GM23338 (cell line): ENCODE measurements at regions not wholly inside any gene's neighbourhood (a gene's known extent, or its start where the extent isn't known, plus 50 kb on each side); places are given as distances from the start of the nearest gene placed in this dataset.

Experiments used
- ATAC-seq: fragments of 200-7000 bp; cut with Tn5 transposase; 3 replicates; pipeline ENCODE4 v1.9.1; 2020
- DNase-seq: peaks from one replicate; pipeline ENCODE4 v3.0.0-alpha.2; 2015; ENCODE audit warnings: low spot score
- H2AFZ ChIP-seq: fragments of 200-600 bp; sonication (generic); 2 replicates; pipeline ENCODE4 v1.8.0; 2016; ENCODE audit warnings: antibody characterized with exemption, mild to moderate bottlenecking, moderate library complexity
- H3F3A ChIP-seq: fragments of 200-600 bp; sonication (generic); replicated peaks from 2 replicates; pipeline ENCODE4 v1.8.0; 2017; ENCODE audit warnings: antibody characterized with exemption, mixed run types, low read depth
- H3K27ac ChIP-seq: fragments of 200-600 bp; sonication (generic); 2 replicates; pipeline ENCODE4 v1.6.1; 2016; ENCODE audit warnings: low read depth
- H3K27me3 ChIP-seq: fragments of 200-600 bp; sonication (generic); 2 replicates; pipeline ENCODE4 v1.8.0; 2016; ENCODE audit warnings: mild to moderate bottlenecking, mixed run types, moderate library complexity; ENCODE audit not compliant: insufficient read depth
- H3K36me3 ChIP-seq: fragments of 200-600 bp; sonication (generic); 2 replicates; pipeline ENCODE4 v1.8.0; 2016; ENCODE audit warnings: mild to moderate bottlenecking; ENCODE audit not compliant: insufficient read depth
- H3K4me1 ChIP-seq: fragments of 200-600 bp; sonication (generic); 2 replicates; pipeline ENCODE4 v1.8.0; 2016; ENCODE audit warnings: mild to moderate bottlenecking, moderate library complexity; ENCODE audit not compliant: insufficient read depth
- H3K4me2 ChIP-seq: fragments of 200-600 bp; sonication (generic); 2 replicates; pipeline ENCODE4 v1.7.1; 2017; ENCODE audit warnings: mixed run types
- H3K4me3 ChIP-seq: fragments of 200-600 bp; sonication (generic); 2 replicates; pipeline ENCODE4 v1.6.1; 2016; ENCODE audit warnings: mixed run types
- H3K79me2 ChIP-seq: fragments of 200-600 bp; sonication (generic); replicated peaks from 2 replicates; pipeline ENCODE4 v1.8.0; 2017; ENCODE audit warnings: mild to moderate bottlenecking; ENCODE audit not compliant: insufficient read depth
- H3K9me2 ChIP-seq: fragments of 200-600 bp; sonication (generic); 2 replicates; pipeline ENCODE4 v1.8.0; 2017; ENCODE audit not compliant: insufficient read depth
- H4K20me1 ChIP-seq: fragments of 200-600 bp; sonication (generic); replicated peaks from 2 replicates; pipeline ENCODE4 v1.8.0; 2017; ENCODE audit warnings: mild to moderate bottlenecking; ENCODE audit not compliant: insufficient read depth
- H3K27ac Mint-ChIP-seq: 2 replicates; pipeline ENCODE4 v1.8.0; 2020; ENCODE audit warnings: inconsistent platforms, mild to moderate bottlenecking, moderate library complexity, mixed read lengths
- H3K27me3 Mint-ChIP-seq: 3 replicates; pipeline ENCODE4 v1.8.0; 2022; ENCODE audit warnings: low read depth, mild to moderate bottlenecking, moderate library complexity, mixed read lengths, inconsistent platforms; ENCODE audit not compliant: insufficient read depth, poor library complexity
- H3K36me3 Mint-ChIP-seq: 3 replicates; pipeline ENCODE4 v1.8.0; 2021; ENCODE audit warnings: low read depth, mild to moderate bottlenecking, inconsistent platforms, moderate library complexity, mixed read lengths
- H3K4me1 Mint-ChIP-seq: 3 replicates; pipeline ENCODE4 v1.8.0; 2020; ENCODE audit warnings: mild to moderate bottlenecking, inconsistent platforms, mixed read lengths
- H3K4me3 Mint-ChIP-seq: 3 replicates; pipeline ENCODE4 v1.8.0; 2021; ENCODE audit warnings: moderate library complexity, mild to moderate bottlenecking, inconsistent platforms, mixed read lengths
- H3K9me3 Mint-ChIP-seq: 3 replicates; pipeline ENCODE4 v1.8.0; 2020; ENCODE audit warnings: moderate library complexity, mild to moderate bottlenecking, inconsistent platforms, mixed read lengths
- CREB1 ChIP-seq: fragments of 250-450 bp; sonication (Bioruptor Pico); IDR thresholded peaks from 2 replicates; pipeline ENCODE4 v1.5.0; 2020; ENCODE audit warnings: low read depth, mild to moderate bottlenecking, moderate library complexity
- CTCF ChIP-seq, 2 experiments: fragments of 200-600 bp in 1 of 2; sonication (generic) in 1 of 2; conservative IDR thresholded peaks; 2 replicates each; pipeline versions ENCODE4 v1.5.1 to v1.6.1; 2016 to 2017; ENCODE audit warnings: antibody characterized with exemption in 2 of 2, low read depth in 2 of 2, mild to moderate bottlenecking in 2 of 2, moderate library complexity in 1 of 2
- ETS1 ChIP-seq: IDR thresholded peaks from 2 replicates; pipeline ENCODE4 v1.6.1; 2016; ENCODE audit warnings: antibody characterized with exemption
- EZH2 ChIP-seq: fragments of 200-600 bp; sonication (generic); IDR thresholded peaks from one replicate; pipeline ENCODE4 v1.8.0; 2017; ENCODE audit warnings: antibody characterized with exemption, mild to moderate bottlenecking, low read depth; ENCODE audit not compliant: unreplicated experiment
- EZH2phosphoT487 ChIP-seq: fragments of 200-600 bp; sonication (generic); IDR thresholded peaks from one replicate; pipeline ENCODE4 v1.8.1; 2018; ENCODE audit warnings: antibody characterized with exemption; ENCODE audit not compliant: unreplicated experiment
- JUNB ChIP-seq: IDR thresholded peaks from one replicate; pipeline ENCODE4 v1.6.1; 2016; ENCODE audit warnings: antibody characterized with exemption; ENCODE audit not compliant: unreplicated experiment
- POLR2AphosphoS5 ChIP-seq: IDR thresholded peaks from 2 replicates; pipeline ENCODE4 v1.6.1; 2016; ENCODE audit warnings: antibody characterized with exemption, low read depth
- REST ChIP-seq: IDR thresholded peaks from one replicate; pipeline ENCODE4 v1.6.1; 2018; ENCODE audit warnings: antibody characterized with exemption; ENCODE audit not compliant: unreplicated experiment
- STAT1 ChIP-seq: IDR thresholded peaks from one replicate; pipeline ENCODE4 v1.6.1; 2016; ENCODE audit warnings: antibody characterized with exemption; ENCODE audit not compliant: unreplicated experiment
- ZNF331 ChIP-seq: fragments of 250-450 bp; sonication (Bioruptor Pico); IDR thresholded peaks from 2 replicates; pipeline ENCODE4 v1.5.0; 2020; ENCODE audit warnings: low read depth, mild to moderate bottlenecking, moderate library complexity

GRCh38 chr1:232278925-232279324 is 351.0 kb downstream of the SIPA1L2 start:
- Histone ChIP-seq H3K27me3 (no peaks in the 10 kb centered on the region), H3F3A (no peaks in the 10 kb centered on the region), H3K27ac (no peak overlapping the region), H3K9me2 (peaks cover 9% of the 10 kb centered on the region), H3K4me2 (0 out of 2 replicates have a peak overlapping the region, but pooled peaks have one; percentile 2), H3K4me1 (peaks cover 23% of the 10 kb centered on the region), H2AFZ (no peak overlapping the region), H3K4me3 (no peak overlapping the region), H3K36me3 (no peaks in the 10 kb centered on the region), H4K20me1 (no peaks in the 10 kb centered on the region), H3K79me2 (no peaks in the 10 kb centered on the region)
- Mint-ChIP-seq H3K9me3 (no peaks in the 10 kb centered on the region), H3K27ac (no peak overlapping the region), H3K4me1 (peaks cover 57% of the 10 kb centered on the region), H3K27me3 (peaks cover 5% of the 10 kb centered on the region), H3K4me3 (no peak overlapping the region), H3K36me3 (no peaks in the 10 kb centered on the region; the same call in 2 of the 3 replicates)
- no peak for TF ChIP-seq CTCF (conservative IDR thresholded peaks at IDR 0.05; ENCODE audit: low read depth in 2 of 2)
- TF ChIP-seq EZH2, result no peak
- TF ChIP-seq JUNB, result no peak
- TF ChIP-seq CREB1 (CRISPR knock-in tag), result no peak
- no peak for TF ChIP-seq STAT1
- no peak for TF ChIP-seq POLR2AphosphoS5
- no peak for TF ChIP-seq EZH2phosphoT487
- TF ChIP-seq REST, result no peak
- TF ChIP-seq ZNF331 (CRISPR knock-in tag), result no peak
- peak; percentile 13; the same call in 2 of the 3 replicates for ATAC-seq
- DNase-seq, result no peak

- Histone ChIP-seq H3K27me3 (no peaks in the 10 kb centered on the region), H3F3A (no peaks in the 10 kb centered on the region), H3K4me1 (peaks cover 27% of the 10 kb centered on the region), H3K4me3 (no peak overlapping the region), H3K9me2 (peaks cover 9% of the 10 kb centered on the region), H3K36me3 (no peaks in the 10 kb centered on the region), H4K20me1 (no peaks in the 10 kb centered on the region), H3K27ac (no peak overlapping the region), H2AFZ (no peak overlapping the region), H3K79me2 (no peaks in the 10 kb centered on the region), H3K4me2 (no peak overlapping the region)
- Mint-ChIP-seq H3K4me1 (peaks cover 57% of the 10 kb centered on the region), H3K27ac (no peak overlapping the region), H3K4me3 (no peak overlapping the region), H3K9me3 (no peaks in the 10 kb centered on the region), H3K27me3 (peaks cover 5% of the 10 kb centered on the region), H3K36me3 (no peaks in the 10 kb centered on the region; the same call in 2 of the 3 replicates)
- TF ChIP-seq ETS1 (no peak), STAT1 (no peak), REST (no peak), EZH2phosphoT487 (no peak)
- ATAC-seq, result no peak
- DNase-seq, result no peak
Measured at GRCh38 chr1:232276651-232277050, 353.3 kb downstream of the SIPA1L2 start.
